Chondrocyte (in vitro differentiated cells): ENCODE measurements at regions not wholly inside any gene's neighbourhood (a gene's known extent, or its start where the extent isn't known, plus 50 kb on each side); places are given as distances from the start of the nearest gene placed in this dataset.
"Not testable (repeated sequence)": the region's sequence is repeated elsewhere in the genome, so short reads cannot be mapped to it uniquely, and the experiment has no call there.

Source experiments
- DNase-seq: peaks from one replicate; pipeline ENCODE4 v3.0.0; 2021; ENCODE audit warnings: mixed read lengths, low spot score
- H3K27ac Mint-ChIP-seq: one replicate; pipeline ENCODE4 v1.8.0; 2021; ENCODE audit warnings: mild to moderate bottlenecking, moderate library complexity, mixed read lengths; ENCODE audit not compliant: unreplicated experiment
- H3K27me3 Mint-ChIP-seq: 2 replicates; pipeline ENCODE4 v1.8.0; 2021; ENCODE audit warnings: low read depth, mixed read lengths
- H3K36me3 Mint-ChIP-seq: 2 replicates; pipeline ENCODE4 v1.8.0; 2021; ENCODE audit warnings: low read depth, mixed read lengths
- H3K4me1 Mint-ChIP-seq: 2 replicates; pipeline ENCODE4 v1.8.0; 2021; ENCODE audit warnings: low read depth, mild to moderate bottlenecking, mixed read lengths
- H3K4me3 Mint-ChIP-seq: one replicate; pipeline ENCODE4 v1.8.0; 2021; ENCODE audit warnings: mild to moderate bottlenecking, moderate library complexity, mixed read lengths; ENCODE audit not compliant: unreplicated experiment
- H3K9me3 Mint-ChIP-seq: 2 replicates; pipeline ENCODE4 v1.8.0; 2021; ENCODE audit warnings: low read depth, mixed read lengths
- CTCF ChIP-seq: fragments of 200-600 bp; sonication (generic); IDR thresholded peaks from 2 replicates; pipeline ENCODE4 v1.5.0; 2021; ENCODE audit warnings: antibody characterized with exemption, mild to moderate bottlenecking, moderate library complexity

- DNase-seq = no peak
- Mint-ChIP-seq H3K4me3 (no peak overlapping the region), H3K9me3 (peaks cover 14% of the 10 kb centered on the region), H3K36me3 (peaks cover 2% of the 10 kb centered on the region), H3K27me3 (peaks cover 14% of the 10 kb centered on the region), H3K4me1 (peaks cover 5% of the 10 kb centered on the region), H3K27ac (no peak overlapping the region)
- TF ChIP-seq CTCF = no peak
These were observed 383.6 kb downstream of the PREX1 start for GRCh38 chr20:48444249-48444648.

- H3K36me3 Mint-ChIP-seq = peaks cover 4% of the 10 kb centered on the region
- peaks cover 17% of the 10 kb centered on the region for H3K9me3 Mint-ChIP-seq
- no peak overlapping the region for H3K4me3 Mint-ChIP-seq
- DNase-seq = no peak
- no peak overlapping the region for H3K27ac Mint-ChIP-seq
- H3K4me1 Mint-ChIP-seq = no peaks in the 10 kb centered on the region
- no peak for TF ChIP-seq CTCF
- peaks cover 20% of the 10 kb centered on the region for H3K27me3 Mint-ChIP-seq
These were observed 386.9 kb downstream of the PREX1 start for GRCh38 chr20:48440916-48441315.

- not testable (repeated sequence) for H3K36me3 Mint-ChIP-seq, H3K4me1 Mint-ChIP-seq, DNase-seq, H3K4me3 Mint-ChIP-seq, H3K27ac Mint-ChIP-seq
- H3K9me3 Mint-ChIP-seq = peaks cover 13% of the 10 kb centered on the region
- peaks cover 20% of the 10 kb centered on the region for H3K27me3 Mint-ChIP-seq
These were observed 387.5 kb downstream of the PREX1 start for GRCh38 chr20:48440261-48440660.

- H3K9me3 Mint-ChIP-seq = peaks cover 5% of the 10 kb centered on the region
- peaks cover 30% of the 10 kb centered on the region for H3K27me3 Mint-ChIP-seq
- no peak for TF ChIP-seq CTCF
- H3K27ac Mint-ChIP-seq = no peak overlapping the region
- DNase-seq = no peak
- peaks cover 2% of the 10 kb centered on the region for H3K36me3 Mint-ChIP-seq
- no peak overlapping the region for H3K4me3 Mint-ChIP-seq
- no peaks in the 10 kb centered on the region for H3K4me1 Mint-ChIP-seq
These were observed 390.7 kb downstream of the PREX1 start for GRCh38 chr20:48437146-48437545.

GRCh38 chr20:48436609-48437008, 391.2 kb downstream of the PREX1 start:
- not testable (repeated sequence) for H3K36me3 Mint-ChIP-seq, H3K4me3 Mint-ChIP-seq, H3K4me1 Mint-ChIP-seq, H3K9me3 Mint-ChIP-seq, DNase-seq, H3K27ac Mint-ChIP-seq
- H3K27me3 Mint-ChIP-seq = peaks cover 32% of the 10 kb centered on the region

- Mint-ChIP-seq H3K4me3 (no peak overlapping the region), H3K4me1 (no peaks in the 10 kb centered on the region), H3K27me3 (peaks cover 35% of the 10 kb centered on the region), H3K36me3 (no peaks in the 10 kb centered on the region), H3K9me3 (peaks cover 2% of the 10 kb centered on the region), H3K27ac (no peak overlapping the region)
- no peak for TF ChIP-seq CTCF
- DNase-seq = no peak
These were observed 394.6 kb downstream of the PREX1 start for GRCh38 chr20:48433178-48433577.
